ENCODE measurements at regions not wholly inside any gene's neighbourhood (a gene's known extent, or its start where the extent isn't known, plus 50 kb on each side); places are given as distances from the start of the nearest gene placed in this dataset.
"Not testable (repeated sequence)": the region's sequence is repeated elsewhere in the genome, so short reads cannot be mapped to it uniquely, and the experiment has no call there.

- DNase-seq (ENCODE audit: extremely low read depth, low read depth) = no peak
Measured at GRCh38 chr16:9141813-9142212, 50.4 kb downstream of the HAPSTR1 start.

GRCh38 chr16:9144106-9144505, 52.7 kb downstream of the HAPSTR1 start:
- DNase-seq (ENCODE audit: extremely low read depth, low read depth) = no peak

- DNase-seq (ENCODE audit: extremely low read depth, low read depth) = no peak
Measured at GRCh38 chr16:9148374-9149015, 57.1 kb downstream of the HAPSTR1 start.

- DNase-seq (ENCODE audit: extremely low read depth, low read depth) = no peak
Measured at GRCh38 chr16:9151074-9151473, 59.6 kb downstream of the HAPSTR1 start.

GRCh38 chr16:9151597-9151996, 60.2 kb downstream of the HAPSTR1 start:
- no peak for DNase-seq (ENCODE audit: extremely low read depth, low read depth)

GRCh38 chr16:9152649-9153501, 61.4 kb downstream of the HAPSTR1 start:
- DNase-seq (ENCODE audit: extremely low read depth, low read depth) = no peak

GRCh38 chr16:9153502-9153864, 62.0 kb downstream of the HAPSTR1 start:
- DNase-seq (ENCODE audit: extremely low read depth, low read depth) = no peak

GRCh38 chr16:9154567-9155410, 63.3 kb downstream of the HAPSTR1 start:
- DNase-seq (ENCODE audit: extremely low read depth, low read depth) = no peak

GRCh38 chr16:9155871-9156270, 64.4 kb downstream of the HAPSTR1 start:
- no peak for DNase-seq (ENCODE audit: extremely low read depth, low read depth)

GRCh38 chr16:9159839-9160550, 68.6 kb downstream of the HAPSTR1 start:
- DNase-seq (ENCODE audit: extremely low read depth, low read depth) = peak; percentile 58

GRCh38 chr16:9160551-9160911, 69.1 kb downstream of the HAPSTR1 start:
- no peak for DNase-seq (ENCODE audit: extremely low read depth, low read depth)

- DNase-seq (ENCODE audit: extremely low read depth, low read depth) = no peak
Measured at GRCh38 chr16:9165681-9166080, 74.2 kb downstream of the HAPSTR1 start.

- DNase-seq (ENCODE audit: extremely low read depth, low read depth) = not testable (repeated sequence)
Measured at GRCh38 chr16:9166326-9166993, 75.0 kb downstream of the HAPSTR1 start.

GRCh38 chr16:9169094-9169493, 77.7 kb downstream of the HAPSTR1 start:
- DNase-seq (ENCODE audit: extremely low read depth, low read depth) = no peak

- DNase-seq (ENCODE audit: extremely low read depth, low read depth) = no peak
Measured at GRCh38 chr16:9170470-9170869, 79.0 kb downstream of the HAPSTR1 start.

- DNase-seq (ENCODE audit: extremely low read depth, low read depth) = no peak
Measured at GRCh38 chr16:9176547-9177418, 85.3 kb downstream of the HAPSTR1 start.

GRCh38 chr16:9177861-9178260, 86.4 kb downstream of the HAPSTR1 start:
- no peak for DNase-seq (ENCODE audit: extremely low read depth, low read depth)

GRCh38 chr16:9183682-9184353, 92.4 kb downstream of the HAPSTR1 start:
- no peak for DNase-seq (ENCODE audit: extremely low read depth, low read depth)

GRCh38 chr16:9184354-9184690, 92.9 kb downstream of the HAPSTR1 start:
- DNase-seq (ENCODE audit: extremely low read depth, low read depth) = no peak

Measured in NCI-H460 (cell line).